Neutrophil (primary cell): ENCODE measurements at regions not wholly inside any gene's neighbourhood (a gene's known extent, or its start where the extent isn't known, plus 50 kb on each side); places are given as distances from the start of the nearest gene placed in this dataset.

ENCODE experiments used
- H3K27ac ChIP-seq: fragments of 200-600 bp; sonication (generic); 2 replicates; pipeline ENCODE4 v1.5.1; 2016; ENCODE audit warnings: mild to moderate bottlenecking, moderate library complexity
- H3K27me3 ChIP-seq: fragments of 200-600 bp; sonication (generic); 2 replicates; pipeline ENCODE4 v1.6.0; 2016; ENCODE audit warnings: mild to moderate bottlenecking
- H3K36me3 ChIP-seq: fragments of 200-600 bp; sonication (generic); 2 replicates; pipeline ENCODE4 v1.5.1; 2017
- H3K4me1 ChIP-seq, 2 experiments: fragments of 200-600 bp in 1 of 2; sonication (generic) in 1 of 2; 1 replicate in 1 of 2; 2 replicates in 1 of 2; pipeline versions ENCODE4 v1.5.1 to v1.6.1; 2013 to 2016; ENCODE audit warnings: low read depth in 1 of 2, low read length in 1 of 2, mild to moderate bottlenecking in 1 of 2, moderate library complexity in 1 of 2; ENCODE audit not compliant: control insufficient read depth in 1 of 2, insufficient read depth in 1 of 2
- H3K4me3 ChIP-seq, 2 experiments: fragments of 200-600 bp in 1 of 2; sonication (generic) in 1 of 2; 1 replicate in 1 of 2; 2 replicates in 1 of 2; pipeline ENCODE4 v1.5.1; 2013 to 2016; ENCODE audit warnings: low read depth in 1 of 2, low read length in 1 of 2, mild to moderate bottlenecking in 1 of 2, moderate library complexity in 1 of 2
- H3K9me3 ChIP-seq: fragments of 200-600 bp; sonication (generic); 2 replicates; pipeline ENCODE4 v1.5.1; 2016
- CTCF ChIP-seq: fragments of 200-600 bp; sonication (generic); IDR thresholded peaks from 2 replicates; pipeline ENCODE4 v1.5.1; 2016; ENCODE audit warnings: antibody characterized with exemption

DNA sequence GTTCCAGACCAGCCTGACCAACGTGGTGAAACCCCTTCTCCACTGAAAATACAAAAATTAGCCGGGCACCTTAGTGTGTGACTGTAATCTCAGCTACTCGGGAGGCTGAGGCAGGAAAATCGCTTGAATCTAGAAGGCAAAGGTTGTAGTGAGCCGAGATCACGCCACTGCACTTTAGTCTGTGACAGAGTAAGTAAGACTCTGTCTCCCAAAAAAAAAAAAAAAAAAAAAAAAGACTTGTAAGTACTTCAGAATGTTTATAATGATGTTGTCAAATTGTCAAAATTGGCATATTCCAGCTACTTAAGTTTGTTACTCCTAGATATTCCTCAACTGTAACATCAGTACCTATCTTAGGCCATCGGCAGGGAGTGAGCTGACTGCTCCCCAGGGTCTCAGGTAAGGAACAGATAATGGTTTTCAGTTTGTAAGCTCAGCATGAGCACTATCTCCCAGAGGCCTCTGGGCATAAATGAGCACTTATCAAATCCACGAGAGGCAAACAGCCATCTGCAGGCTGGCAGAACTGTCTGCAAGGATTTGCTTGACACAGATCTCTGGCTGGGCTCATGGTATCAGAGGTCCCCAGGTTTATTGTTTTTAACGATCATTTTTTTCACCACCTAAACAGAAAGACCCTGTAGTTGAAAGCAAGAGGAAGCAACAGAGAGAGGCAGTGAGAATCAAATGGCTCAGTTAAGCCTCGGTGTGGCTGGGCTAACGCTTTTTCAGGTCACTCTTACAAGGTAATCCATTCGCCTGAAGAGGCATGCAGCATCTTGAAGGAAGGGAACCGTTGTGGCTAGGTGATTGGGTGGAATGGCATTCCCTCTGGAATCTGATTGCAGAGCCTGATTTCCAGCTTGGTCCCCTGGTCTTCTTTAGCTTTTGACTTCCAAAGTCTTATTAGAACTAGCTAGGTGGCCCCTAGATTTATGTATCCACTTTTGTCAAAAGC lies 115.9 kb downstream of the LY86 start:
- Histone ChIP-seq H3K27ac (peak overlapping the region; percentile 67), H3K36me3 (no peaks in the 10 kb centered on the region), H3K4me3 (no peak overlapping the region), H3K4me1 (peaks cover 73 to 80% of the 10 kb centered on the region in 2 experiments), H3K27me3 (no peaks in the 10 kb centered on the region), H3K9me3 (no peaks in the 10 kb centered on the region)
- no peak for TF ChIP-seq CTCF

DNA sequence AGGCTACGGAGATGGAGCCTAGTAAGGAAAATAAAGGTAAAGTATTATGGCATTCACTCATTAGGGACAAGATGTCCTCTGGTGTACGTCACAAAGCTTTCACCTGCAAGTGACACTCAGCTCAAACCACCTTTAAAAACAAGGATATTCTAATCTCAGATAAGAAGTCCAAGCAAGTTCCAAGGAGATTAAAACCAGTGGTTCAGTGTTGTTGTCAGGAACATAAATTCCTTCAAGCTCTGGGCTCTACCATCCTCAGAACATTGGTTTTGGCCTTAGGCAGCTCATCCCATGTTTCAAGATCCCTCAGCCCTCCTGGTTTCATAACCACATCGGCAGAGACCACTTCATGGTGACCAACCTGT lies 116.5 kb downstream of the LY86 start:
- H3K4me3 ChIP-seq, result no peak overlapping the region
- H3K4me1 ChIP-seq, result peaks cover 67 to 77% of the 10 kb centered on the region in 2 experiments
- no peak for TF ChIP-seq CTCF
- no peaks in the 10 kb centered on the region for H3K36me3 ChIP-seq
- H3K27ac ChIP-seq, result peak overlapping the region; percentile 59
- no peaks in the 10 kb centered on the region for H3K9me3 ChIP-seq
- no peaks in the 10 kb centered on the region for H3K27me3 ChIP-seq

- no peaks in the 10 kb centered on the region for H3K27me3 ChIP-seq
- TF ChIP-seq CTCF, result no peak
- H3K36me3 ChIP-seq, result no peaks in the 10 kb centered on the region
- H3K4me3 ChIP-seq, result no peak overlapping the region
- H3K4me1 ChIP-seq, result peaks cover 67 to 77% of the 10 kb centered on the region in 2 experiments
- peak overlapping the region; percentile 59 for H3K27ac ChIP-seq
- H3K9me3 ChIP-seq, result no peaks in the 10 kb centered on the region
Measured at GRCh38 chr6:6705915-6706675, 117.6 kb downstream of the LY86 start.

GRCh38 chr6:6707143-6707542 lies 118.6 kb downstream of the LY86 start:
- Histone ChIP-seq H3K9me3 (no peaks in the 10 kb centered on the region), H3K27ac (peak overlapping the region; percentile 77), H3K4me3 (peak overlapping the region; percentile 22 to 37), H3K27me3 (no peaks in the 10 kb centered on the region), H3K4me1 (peaks cover 67 to 77% of the 10 kb centered on the region in 2 experiments), H3K36me3 (no peaks in the 10 kb centered on the region)
- TF ChIP-seq CTCF, result no peak

GRCh38 chr6:6709106-6709505 lies 120.6 kb downstream of the LY86 start:
- H3K4me1 ChIP-seq, result peaks cover 71 to 81% of the 10 kb centered on the region in 2 experiments
- no peak for TF ChIP-seq CTCF
- peak overlapping the region; percentile 45 for H3K27ac ChIP-seq

More at GRCh38 chr6:6709106-6709505, 120.6 kb downstream of the LY86 start:
- H3K4me3 ChIP-seq, result no peak overlapping the region
- H3K36me3 ChIP-seq, result no peaks in the 10 kb centered on the region
- H3K9me3 ChIP-seq, result no peaks in the 10 kb centered on the region
- no peaks in the 10 kb centered on the region for H3K27me3 ChIP-seq
